NCI-H345 treated with DMSO at 0.1 percent for 48 hours (cell line): ENCODE measurements at regions not wholly inside any gene's neighbourhood (a gene's known extent, or its start where the extent isn't known, plus 50 kb on each side); places are given as distances from the start of the nearest gene placed in this dataset.
A peak's percentile ranks its signal among the peaks of the same experiment; 100 is the strongest.

ENCODE experiments used
- DNase-seq: peaks from one replicate; lab custom pipeline; 2025; ENCODE audit not compliant: unreplicated experiment; lab: John Stamatoyannopoulos, UW

DNA sequence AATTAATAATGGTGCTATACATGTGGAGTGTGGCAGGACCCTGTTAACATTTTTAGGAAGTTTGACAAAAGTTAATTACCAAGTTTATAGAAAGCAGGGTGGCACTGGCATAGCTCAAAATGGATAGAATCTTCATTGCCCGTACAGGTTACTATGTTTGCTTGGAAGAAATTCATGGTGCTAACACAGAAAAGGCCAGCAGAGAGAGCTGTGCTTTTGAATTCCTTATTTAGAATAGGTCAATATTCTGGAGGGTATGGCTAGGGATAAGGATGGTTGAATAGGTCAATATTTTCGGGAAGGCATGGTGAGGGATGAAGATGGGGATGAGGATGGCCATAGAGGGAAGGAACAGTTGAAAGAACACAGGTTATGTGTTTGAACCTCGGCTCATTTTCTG is 345.1 kb downstream of the LMO4 start:
- no peak for DNase-seq

DNA sequence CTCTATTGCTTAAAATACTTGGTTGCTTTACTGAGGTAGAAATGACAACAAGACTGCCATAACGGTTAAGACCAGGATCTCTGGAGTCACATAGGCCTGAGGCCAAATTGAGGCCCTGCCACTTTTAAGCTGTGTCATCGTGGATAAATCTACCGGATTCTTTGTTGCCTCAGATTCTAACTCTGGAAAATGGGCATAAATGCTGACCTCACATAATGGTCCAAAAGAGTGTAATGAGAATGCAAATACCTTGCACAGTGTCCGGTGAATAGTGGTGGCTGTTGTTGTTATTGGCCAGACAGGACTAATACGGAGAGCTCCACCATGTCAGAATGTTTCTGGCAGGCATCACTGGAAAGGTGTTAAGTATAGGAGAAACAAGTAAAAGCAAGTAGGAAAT is 346.1 kb downstream of the LMO4 start:
- no peak for DNase-seq

DNA sequence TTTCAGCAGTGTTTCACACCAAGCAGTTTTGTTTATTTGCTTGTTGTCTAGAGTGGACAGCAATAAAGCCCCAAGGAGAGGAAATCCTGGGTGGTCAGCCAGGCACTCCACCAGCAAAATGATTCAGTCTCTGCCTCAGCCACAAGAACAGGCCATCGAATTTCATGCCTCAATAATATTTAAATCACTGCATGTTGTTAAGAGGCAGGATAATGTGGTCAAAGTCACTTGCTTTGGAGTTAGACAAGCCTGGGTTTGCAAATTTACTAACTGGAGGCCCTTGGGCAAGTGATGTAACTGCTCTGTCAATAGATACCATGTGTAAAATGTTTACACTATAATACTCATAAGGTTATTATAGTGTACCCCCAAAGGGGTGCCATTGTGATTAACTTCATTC is 349.6 kb downstream of the LMO4 start:
- peak; percentile 70 for DNase-seq

DNA sequence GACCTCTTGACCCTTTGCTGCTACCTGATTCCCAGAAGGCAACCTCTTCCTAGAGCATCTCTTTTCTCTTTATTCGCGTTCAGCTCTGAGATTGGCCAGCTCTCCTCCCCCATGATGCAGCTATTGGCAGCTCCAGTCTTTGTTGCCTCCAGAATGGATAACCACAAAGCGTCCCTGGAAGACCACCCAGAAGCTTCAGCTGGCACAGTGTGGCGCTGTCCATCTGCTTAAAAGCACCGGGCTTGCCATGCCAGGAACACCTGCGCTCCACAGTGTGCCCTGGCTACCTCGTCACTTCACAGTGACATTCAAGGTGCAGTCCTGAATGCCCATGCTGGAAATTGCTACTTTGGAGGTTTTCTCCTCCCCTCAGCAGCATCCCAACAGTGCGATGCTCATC is 353.9 kb downstream of the LMO4 start:
- DNase-seq, result no peak

DNA sequence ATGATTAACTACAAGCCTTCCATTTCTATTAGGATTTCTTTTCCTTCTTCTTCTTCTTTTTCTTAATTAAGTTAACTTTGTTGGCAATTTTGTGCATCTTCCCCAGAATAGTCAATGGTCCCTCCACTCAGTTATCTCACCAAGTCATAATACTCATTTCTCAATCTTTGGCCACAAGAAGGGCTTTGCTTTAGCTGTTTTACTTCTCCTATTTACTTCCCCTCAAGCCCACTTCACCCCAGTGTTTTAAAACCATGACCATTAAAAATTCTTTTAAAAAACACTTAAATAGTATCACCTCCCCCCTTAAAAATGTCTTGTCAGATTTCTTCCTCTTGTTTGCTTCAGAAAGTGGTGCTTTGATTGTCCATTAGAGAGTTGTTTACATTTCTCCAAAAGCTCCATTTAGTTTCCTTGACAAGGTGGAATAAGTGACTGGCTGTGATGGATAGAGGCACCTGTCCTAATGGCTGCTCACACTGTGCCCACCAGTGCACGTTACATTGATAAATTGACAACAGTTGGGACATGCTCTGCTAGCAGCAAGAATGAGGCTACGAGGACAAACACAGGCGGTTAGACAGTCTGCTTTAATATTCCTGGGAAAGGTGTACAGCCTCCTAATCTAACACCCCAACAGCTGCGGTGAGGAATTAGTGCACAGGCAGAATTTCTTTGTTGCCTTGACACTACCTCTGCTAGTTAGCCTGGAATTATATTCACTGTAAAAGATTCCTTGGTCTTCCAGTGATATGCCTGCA is 354.7 kb downstream of the LMO4 start:
- DNase-seq, result peak; percentile 44

DNA sequence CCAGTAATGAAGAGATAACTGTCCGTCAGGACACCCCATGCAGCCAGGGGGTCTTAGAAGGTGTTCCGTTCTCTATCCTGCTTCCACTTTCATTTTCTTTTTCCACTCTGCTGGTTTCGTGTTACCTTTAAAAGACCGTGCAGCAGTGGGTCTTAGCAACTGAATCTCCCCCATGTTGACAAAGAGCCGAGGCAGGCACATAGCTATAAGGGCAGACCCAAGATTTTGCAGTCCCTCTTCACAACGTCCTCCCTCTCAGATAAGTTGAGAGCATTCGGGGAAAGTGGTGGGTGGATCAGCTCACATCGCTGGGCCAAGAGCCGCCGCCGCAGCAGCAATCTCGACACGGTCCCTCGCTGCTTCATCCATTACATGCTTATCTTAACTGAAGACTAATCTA is 355.5 kb downstream of the LMO4 start:
- DNase-seq, result peak; percentile 26

DNA sequence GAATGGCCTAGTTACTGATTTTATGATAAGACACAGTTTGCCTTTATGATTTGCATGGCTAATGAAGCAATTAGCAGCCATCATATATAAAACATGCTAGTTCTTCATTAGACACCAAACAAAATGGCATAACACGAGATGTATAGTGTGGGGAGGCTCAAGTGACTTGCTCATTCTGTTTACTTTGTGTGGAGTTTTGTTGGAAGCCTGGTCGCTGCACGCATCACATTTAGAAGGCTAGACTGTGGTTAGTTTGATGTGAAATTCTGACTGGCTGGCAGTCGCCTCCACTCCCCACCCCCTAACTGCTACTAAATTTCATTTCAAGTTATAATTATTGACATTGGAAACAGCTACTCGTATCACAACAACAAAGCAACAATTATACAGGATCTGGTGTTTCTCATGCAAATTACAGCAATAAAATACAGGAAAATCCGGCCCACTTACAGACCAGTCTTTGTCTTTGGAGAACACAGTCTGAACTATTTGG is 356.1 kb downstream of the LMO4 start:
- no peak for DNase-seq

DNA sequence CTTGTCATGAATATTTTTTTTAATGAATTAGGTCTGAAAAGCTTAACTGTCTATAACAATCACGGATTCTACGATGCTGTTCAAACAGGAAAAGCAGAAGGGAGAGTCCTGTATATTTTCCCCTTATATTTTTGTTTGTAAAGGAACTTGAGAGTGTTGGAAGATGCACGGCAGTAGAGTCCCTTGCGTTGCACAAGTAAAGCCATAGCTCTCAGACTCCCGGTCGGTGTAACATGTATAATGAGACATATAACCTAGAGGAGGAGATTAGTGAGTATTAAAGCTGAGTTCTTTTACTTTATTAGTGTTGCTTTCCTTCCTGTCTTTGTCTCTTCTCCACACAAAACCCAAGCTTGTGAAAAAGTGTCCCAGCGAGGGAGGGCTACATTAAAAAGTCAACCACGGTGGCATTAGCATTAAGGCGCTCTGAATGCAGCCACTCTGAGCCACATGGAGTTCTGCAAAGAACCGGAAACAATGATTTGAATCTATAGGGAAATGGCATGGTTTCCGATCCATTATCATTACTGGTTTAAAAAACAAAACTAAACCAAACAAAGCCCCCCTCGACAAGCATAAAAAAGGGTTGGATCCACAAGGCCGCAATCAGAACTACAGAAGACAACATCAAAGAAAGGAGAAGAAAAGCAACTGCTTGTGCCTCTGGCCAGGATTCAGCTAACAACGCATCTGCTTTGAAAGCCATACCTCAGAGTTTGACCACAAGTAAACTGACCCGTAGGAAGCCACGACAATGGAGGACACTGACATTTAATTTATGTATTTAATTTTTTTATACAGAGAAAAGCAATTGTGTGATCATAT is 356.8 kb downstream of the LMO4 start:
- no peak for DNase-seq

DNA sequence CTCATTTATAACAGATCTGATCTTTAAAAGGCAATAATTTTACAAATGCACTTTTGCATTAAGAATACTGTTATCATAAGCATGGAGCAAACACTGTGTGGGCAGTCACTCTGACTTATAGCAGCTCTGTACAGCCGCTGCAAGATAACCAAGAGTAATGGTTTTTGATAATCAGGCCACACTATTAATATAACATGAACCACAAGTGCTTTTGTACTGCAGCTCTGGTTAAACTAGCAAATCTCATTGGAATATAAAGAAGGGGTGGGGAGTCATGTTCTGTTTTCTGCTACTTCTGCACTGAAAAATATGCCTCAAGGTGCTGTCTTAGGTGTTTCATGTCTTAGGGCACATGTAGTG is 357.4 kb downstream of the LMO4 start:
- no peak for DNase-seq

DNA sequence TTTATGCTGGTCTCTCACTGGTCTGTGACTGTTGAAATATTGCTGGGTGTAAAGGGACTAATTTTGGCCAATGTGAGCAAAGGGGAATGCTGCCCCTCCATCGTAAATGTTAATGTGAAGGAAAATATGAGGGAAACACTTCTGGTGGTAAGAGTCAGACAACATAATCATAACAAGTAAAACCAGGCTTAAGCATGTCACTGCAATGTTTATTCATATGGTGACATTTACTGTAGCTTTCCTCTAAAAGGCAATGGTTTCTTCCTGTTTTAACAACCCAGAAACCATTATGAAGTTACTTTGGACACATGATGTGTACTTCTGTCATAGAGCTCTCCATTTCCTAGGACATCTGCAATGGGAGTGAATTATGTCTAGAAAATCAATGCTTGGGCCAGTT is 358.0 kb downstream of the LMO4 start:
- DNase-seq, result no peak

DNA sequence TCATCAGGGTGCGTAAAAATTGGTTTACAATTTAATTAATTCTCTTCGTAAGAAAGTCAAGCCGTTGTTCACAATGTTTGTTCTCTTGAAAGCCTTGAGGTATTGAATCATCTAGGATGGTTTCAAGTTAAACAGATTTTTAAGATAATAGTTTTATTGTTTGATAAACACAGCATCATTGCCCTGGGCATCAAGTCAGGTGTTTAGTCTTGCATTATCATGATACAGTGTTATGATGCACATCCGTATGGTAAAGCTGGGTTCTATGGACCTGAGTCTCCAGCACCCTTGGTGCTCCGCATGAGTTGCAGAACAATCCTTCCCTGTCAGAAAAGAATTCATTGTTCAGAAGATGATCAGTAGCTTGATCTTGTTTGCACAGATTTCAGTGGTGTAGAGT is 359.5 kb downstream of the LMO4 start:
- DNase-seq, result no peak

DNA sequence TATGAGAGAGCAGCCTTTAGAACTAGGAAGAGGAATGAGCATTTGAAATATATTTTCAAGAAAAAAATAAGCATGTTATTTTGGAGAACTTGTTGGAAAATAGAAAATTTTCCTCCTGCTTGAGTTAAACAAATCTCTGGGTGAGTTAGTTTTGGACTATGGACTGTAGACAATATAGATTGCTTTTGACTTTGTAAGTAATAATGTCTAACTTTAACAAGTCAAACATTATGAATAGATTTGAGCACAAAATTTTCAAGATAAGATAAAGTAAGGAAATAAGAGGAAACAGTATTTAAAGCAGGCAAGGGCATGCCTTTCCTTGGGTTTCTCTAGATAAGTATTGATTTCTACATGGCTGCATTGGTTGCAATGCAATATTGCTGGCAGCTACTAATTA is 360.8 kb downstream of the LMO4 start:
- no peak for DNase-seq

DNA sequence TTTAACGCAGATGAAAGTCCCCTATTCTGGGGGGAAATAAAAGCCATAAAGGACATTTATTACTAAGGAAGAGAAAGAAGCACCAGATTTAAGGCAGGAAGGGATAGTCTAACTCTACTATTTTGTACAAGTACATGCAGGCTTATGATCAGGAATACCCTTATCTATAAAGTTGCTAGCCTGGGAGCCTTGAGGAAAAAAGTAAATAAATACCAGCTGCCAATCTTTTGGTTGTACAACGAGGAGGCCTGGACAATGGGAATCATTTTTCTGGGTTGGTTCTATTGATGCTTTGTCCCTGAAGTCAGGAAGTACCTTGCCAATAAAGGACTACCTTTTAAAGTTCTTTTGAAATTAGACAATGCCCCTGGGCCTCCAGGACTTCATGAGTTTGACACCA is 367.8 kb downstream of the LMO4 start:
- no peak for DNase-seq

DNA sequence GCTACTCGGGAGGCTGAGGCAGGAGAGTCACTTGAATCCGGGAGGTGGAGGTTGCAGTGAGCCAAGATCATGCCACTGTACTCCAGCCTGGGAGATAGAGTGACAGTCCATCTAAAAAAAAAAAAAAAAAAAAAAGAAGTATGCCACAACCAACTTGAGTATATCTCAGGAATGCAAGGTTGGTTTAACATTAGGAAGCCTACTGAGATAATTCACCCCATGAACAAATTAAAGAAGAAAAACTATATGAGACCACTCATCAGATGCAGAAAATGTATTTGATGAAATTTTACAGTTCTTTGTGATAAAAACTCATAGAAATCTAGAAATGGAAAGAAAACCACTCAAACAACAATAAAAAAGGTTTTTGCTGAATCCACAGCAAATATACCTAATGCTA is 373.8 kb downstream of the LMO4 start:
- DNase-seq, result no peak

DNA sequence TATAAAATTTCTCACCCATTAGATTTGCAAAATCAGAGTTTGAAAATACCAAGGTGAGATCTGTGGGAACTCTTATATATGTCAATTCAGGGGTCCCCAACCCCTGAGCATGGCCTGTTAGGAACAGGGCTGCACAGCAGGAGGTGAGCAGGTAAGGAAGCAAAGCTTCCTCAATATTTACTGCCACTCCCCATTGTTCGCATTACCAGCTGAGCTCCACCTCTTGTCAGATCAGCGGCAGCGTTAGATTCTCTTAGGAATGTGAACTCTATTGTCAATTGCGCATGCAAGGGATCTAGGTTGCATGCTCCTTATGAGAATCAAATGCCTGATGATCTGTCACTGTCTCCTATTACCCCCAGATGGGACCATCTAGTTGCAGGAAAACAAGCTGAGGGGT is 376.6 kb downstream of the LMO4 start:
- no peak for DNase-seq

DNA sequence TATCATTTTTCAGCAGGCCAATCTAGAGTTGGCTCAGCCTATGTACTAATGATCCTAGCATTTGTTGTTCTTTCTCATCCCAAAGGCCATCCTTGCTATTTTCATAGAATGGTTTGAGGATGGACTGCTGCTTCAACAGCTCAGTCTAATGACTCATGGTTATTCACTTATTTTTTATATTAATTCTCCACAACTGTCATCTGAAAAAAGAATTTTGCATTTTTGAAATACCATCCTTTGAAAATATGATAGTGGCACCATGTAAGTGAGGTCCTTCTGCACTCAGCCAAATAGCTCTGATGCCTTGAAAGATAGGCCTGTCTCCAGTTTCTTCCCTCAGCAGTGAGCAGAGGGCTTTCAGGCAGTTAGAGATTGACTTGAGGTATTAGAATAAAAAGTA is 377.5 kb downstream of the LMO4 start:
- no peak for DNase-seq

DNA sequence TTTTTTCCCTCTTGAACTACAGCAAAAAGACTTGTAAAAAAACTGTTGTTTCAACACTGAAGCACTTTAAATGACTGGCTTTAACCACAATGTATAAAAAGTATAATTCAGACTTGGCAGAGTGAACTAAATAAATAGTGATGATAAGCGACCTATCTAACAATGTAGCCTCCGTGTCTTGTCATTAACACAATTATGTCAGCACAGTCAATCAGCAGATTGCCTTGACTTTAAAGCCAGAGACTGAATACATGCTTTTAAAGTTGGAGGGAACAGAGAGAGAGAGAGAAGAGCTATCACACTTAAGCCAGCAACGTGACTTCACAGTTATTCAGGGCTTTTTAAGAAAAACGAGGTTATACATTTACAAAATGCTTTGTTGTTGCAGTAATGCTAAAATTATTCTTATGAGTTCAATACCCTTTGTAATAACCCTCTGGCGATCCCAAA is 378.1 kb downstream of the LMO4 start:
- DNase-seq, result no peak

DNA sequence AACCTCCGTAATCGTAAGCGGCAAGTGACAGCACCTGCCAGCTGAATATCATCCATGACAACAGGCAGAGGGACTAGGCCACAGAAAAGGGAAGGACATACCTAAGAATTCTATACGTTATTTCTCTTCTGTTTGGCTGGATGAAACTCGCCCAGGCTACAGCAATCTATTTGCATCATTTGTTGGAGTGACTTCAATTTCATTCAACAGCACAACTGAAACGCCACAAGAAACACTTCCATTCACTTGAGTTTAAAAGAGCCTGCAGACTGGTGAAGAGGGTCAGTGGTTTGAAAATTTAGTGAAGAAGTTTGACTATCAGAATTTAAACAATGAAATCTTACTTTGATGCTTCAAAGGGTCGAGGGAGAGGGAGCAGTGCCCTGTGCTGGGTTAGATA is 378.7 kb downstream of the LMO4 start:
- no peak for DNase-seq

DNA sequence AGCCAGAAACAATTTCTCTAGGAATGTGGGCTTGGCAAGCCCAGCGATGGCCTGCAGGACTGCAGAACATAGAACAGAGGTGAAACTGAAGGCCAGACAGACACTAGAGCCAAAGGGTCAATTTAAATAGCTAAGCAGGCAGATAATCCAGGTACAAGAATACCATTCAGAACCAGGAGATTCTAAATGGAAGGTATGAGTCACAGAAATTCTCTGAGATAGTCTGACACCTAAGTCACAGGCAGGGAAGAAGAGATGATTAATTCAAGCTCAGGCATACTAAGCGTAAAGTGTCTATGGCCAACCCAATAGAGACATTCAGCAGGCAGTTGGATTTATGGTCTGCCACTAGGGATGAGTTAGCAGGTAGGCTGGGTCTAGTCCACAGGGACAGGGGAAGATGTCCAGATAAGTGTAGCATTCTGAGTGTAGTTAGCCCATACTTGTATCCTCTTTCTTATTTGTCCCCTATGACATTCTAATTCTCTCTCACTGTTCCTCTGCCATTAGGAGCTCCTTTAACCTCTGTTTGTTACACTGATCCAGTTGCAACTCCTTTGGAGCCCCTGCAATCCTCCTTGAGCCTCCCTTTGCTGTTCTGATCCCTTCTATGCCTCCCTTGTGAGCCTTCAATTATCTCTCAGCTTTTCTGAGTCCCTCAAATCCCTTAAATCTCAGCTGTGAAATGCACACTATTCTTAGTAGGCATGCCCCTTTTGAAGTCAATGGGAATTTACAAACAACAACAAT is 383.8 kb downstream of the LMO4 start:
- no peak for DNase-seq

DNA sequence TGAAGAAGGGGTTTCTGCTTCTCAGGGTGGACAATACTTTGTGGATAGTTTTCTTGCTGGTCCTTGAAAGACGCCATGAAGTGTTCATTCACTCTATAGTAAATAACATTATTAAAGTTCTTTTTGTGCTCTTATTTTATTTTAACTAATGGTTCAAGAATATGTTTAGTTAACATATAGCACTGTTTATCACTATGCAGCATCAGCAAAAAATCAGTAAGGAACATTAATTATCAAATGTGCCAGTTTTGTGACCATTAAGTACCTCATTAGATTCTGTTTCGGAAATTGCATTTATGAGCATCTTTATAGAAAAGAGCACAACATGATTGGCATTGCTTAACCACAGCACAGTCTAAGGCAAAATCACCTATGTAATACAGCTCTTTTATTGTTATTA is 385.6 kb downstream of the LMO4 start:
- no peak for DNase-seq

DNA sequence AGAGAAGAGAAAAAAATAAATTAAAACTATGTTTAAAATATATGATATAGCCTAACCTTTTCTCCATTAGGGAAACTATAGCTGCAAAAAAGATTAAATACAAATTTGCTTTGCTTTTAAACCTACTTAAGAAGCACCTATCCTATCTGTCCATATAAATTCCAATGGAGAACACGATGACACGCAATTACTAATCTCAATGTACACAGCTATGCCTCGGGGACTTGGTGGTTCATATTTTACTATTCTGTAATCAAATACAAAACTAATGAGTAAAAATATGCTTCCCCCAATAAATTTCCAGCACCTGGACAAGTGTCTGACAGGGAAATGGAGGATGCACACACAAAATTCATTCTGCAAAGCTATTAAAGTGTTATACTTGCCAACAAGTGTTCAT is 386.4 kb downstream of the LMO4 start:
- DNase-seq, result no peak

DNA sequence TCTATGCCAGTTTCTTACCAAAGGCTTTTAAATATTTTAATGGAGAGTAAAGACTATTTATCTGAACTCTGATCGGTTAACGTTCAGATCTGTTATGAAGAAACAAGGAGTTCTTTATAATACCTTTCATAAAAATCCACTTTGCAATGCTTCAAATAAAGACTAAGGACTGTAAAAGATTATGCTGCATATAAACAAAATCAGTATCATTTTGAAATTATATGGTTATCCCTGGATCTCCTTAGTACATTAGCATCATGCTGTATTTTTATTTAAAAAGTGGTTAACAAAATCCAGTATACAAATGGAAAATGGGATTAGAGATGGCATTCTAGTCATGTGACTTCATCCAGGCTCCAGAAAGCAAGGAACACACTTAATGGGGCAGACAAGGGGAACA is 386.8 kb downstream of the LMO4 start:
- DNase-seq, result no peak
